ENCODE measurements at regions not wholly inside any gene's neighbourhood (a gene's known extent, or its start where the extent isn't known, plus 50 kb on each side); places are given as distances from the start of the nearest gene placed in this dataset.

DNA sequence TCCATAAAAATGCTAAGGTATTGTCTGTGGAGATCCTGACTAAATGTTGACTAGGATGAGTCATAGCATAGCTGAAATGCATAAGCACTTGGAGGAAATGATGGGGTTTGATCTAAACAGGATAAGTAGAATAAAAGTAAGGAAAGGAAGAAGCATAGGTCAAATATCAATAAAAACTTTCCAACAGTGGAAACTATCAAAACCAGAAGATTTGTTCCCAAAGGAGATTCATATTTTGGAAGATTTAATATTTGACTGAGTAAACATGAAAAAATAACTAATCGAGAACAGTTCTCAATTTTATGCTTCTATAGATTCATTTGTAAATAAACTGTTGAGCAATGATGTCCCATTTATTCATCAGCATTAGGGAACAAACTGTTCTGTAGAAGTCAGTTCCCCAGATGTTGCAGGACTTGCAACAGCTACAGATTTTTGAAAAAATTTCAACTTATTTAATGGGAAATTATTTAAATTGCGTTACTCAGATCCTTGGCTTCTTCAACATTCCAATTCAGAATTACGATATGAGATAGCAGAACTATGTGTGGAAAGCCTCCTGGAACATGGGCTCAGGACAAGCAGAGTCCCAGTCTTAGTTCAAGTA lies 133.7 kb upstream of the TBX18 start:
- H3K9me3 Mint-ChIP-seq (ENCODE audit: unreplicated experiment), result no peaks in the 10 kb centered on the region

DNA sequence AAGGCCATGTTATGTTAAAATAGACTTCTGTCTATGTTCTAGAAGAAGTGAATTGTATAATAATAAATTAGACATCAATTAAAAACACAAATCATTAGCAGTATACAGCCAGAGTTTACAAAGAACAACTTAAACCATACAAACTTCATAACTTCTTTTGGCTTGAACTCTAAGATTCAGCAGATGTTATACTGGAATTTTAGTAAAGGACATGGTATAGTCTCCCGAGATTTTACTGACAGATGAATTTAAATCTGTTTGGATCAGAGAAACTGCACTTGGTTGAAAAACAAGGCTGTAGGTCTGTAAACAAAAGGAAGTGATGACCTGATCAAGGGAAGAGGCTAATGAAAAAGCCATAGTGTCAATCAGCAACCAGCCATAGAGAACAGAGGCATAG lies 132.6 kb upstream of the TBX18 start:
- POLR2A ChIA-PET, result no interaction called here
- no TSS peak for BruUV-seq (replicated peaks)
- Histone ChIP-seq H3K4me1 (no peaks in the 10 kb centered on the region), H3K36me3 (ENCODE audit: control insufficient read depth, insufficient read depth, low read length) (no peaks in the 10 kb centered on the region), H3K9me3 (no peaks in the 10 kb centered on the region), H3K4me3 (ENCODE audit: low read depth, low read length) (no peak overlapping the region), H3K27me3 (replicated peaks; ENCODE audit: control insufficient read depth, insufficient read depth, low read length) (no peaks in the 10 kb centered on the region)
- Mint-ChIP-seq H3K4me3 (ENCODE audit: unreplicated experiment) (no peak overlapping the region), H3K36me3 (ENCODE audit: insufficient read depth, unreplicated experiment) (no peaks in the 10 kb centered on the region), H3K27me3 (ENCODE audit: insufficient read depth, unreplicated experiment) (peaks cover 3% of the 10 kb centered on the region), H3K9me3 (ENCODE audit: unreplicated experiment) (no peaks in the 10 kb centered on the region), H3K27ac (ENCODE audit: unreplicated experiment) (no peak overlapping the region), H3K4me1 (ENCODE audit: low read depth, unreplicated experiment) (no peaks in the 10 kb centered on the region)
- TF ChIP-seq, protein P1, sequence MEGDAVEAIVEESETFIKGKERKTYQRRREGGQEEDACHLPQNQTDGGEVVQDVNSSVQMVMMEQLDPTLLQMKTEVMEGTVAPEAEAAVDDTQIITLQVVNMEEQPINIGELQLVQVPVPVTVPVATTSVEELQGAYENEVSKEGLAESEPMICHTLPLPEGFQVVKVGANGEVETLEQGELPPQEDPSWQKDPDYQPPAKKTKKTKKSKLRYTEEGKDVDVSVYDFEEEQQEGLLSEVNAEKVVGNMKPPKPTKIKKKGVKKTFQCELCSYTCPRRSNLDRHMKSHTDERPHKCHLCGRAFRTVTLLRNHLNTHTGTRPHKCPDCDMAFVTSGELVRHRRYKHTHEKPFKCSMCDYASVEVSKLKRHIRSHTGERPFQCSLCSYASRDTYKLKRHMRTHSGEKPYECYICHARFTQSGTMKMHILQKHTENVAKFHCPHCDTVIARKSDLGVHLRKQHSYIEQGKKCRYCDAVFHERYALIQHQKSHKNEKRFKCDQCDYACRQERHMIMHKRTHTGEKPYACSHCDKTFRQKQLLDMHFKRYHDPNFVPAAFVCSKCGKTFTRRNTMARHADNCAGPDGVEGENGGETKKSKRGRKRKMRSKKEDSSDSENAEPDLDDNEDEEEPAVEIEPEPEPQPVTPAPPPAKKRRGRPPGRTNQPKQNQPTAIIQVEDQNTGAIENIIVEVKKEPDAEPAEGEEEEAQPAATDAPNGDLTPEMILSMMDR (IDR thresholded peaks at IDR 0.05; ENCODE audit: insufficient read depth in 1 of 2, low read depth in 1 of 2, low read length in 1 of 2, severe bottlenecking in 1 of 2, unreplicated experiment in 1 of 2), result no peak
- DNase-seq, result no peak
- CTCF ChIA-PET, result no interaction called here
- intact Hi-C loops (cut with micrococcal nuclease; ENCODE audit: unreplicated experiment), result no loop called here

More for the DNA sequence above, 133.7 kb upstream of the TBX18 start:
- POLR2A ChIA-PET, result interaction anchor here (0.5 kb wide), 1 partner anchor 369 kb away, joined by 4 read pairs; no protein-coding TSS in a partner anchor
- H3K9me3 ChIP-seq, result no peaks in the 10 kb centered on the region
- no peaks in the 10 kb centered on the region for H3K4me1 ChIP-seq
- no peak overlapping the region for H3K4me3 ChIP-seq (ENCODE audit: low read depth, low read length)
- peaks cover 3% of the 10 kb centered on the region for H3K27me3 Mint-ChIP-seq (ENCODE audit: insufficient read depth, unreplicated experiment)
- no peaks in the 10 kb centered on the region for H3K36me3 Mint-ChIP-seq (ENCODE audit: insufficient read depth, unreplicated experiment)
- intact Hi-C loops (cut with micrococcal nuclease; ENCODE audit: unreplicated experiment), result no loop called here
- H3K36me3 ChIP-seq (ENCODE audit: control insufficient read depth, insufficient read depth, low read length), result no peaks in the 10 kb centered on the region
- BruUV-seq (replicated peaks), result no TSS peak
- CTCF ChIA-PET, result no interaction called here
- TF ChIP-seq, protein P1 (IDR thresholded peaks at IDR 0.05; ENCODE audit: insufficient read depth in 1 of 2, low read depth in 1 of 2, low read length in 1 of 2, severe bottlenecking in 1 of 2, unreplicated experiment in 1 of 2), result no peak
- DNase-seq, result no peak
- H3K27me3 ChIP-seq (replicated peaks; ENCODE audit: control insufficient read depth, insufficient read depth, low read length), result no peaks in the 10 kb centered on the region
- no peak overlapping the region for H3K4me3 Mint-ChIP-seq (ENCODE audit: unreplicated experiment)
- H3K27ac Mint-ChIP-seq (ENCODE audit: unreplicated experiment), result no peak overlapping the region
- H3K4me1 Mint-ChIP-seq (ENCODE audit: low read depth, unreplicated experiment), result no peaks in the 10 kb centered on the region

DNA sequence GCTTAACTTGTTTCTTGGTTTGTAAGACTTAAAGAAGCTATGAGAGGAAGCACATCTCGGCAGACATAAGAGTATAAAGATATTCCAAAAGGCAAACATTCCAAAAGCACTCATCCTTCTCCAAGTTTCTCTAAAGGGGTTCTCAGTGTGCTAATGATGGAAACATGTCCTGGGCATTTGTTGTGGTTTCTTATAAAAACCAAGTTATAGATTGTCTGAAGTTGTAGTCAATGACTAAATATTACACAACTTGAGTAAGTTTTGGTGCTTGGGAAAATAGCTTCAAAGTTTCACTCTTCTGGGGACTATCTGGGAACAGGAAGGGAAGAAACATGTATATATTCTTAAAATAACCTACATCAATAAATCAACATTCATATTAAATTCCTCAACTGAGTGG lies 128.3 kb upstream of the TBX18 start:
- POLR2A ChIA-PET, result no interaction called here
- Histone ChIP-seq H3K9me3 (no peaks in the 10 kb centered on the region), H3K36me3 (ENCODE audit: control insufficient read depth, insufficient read depth, low read length) (no peaks in the 10 kb centered on the region), H3K4me3 (ENCODE audit: low read depth, low read length) (no peak overlapping the region), H3K27me3 (replicated peaks; ENCODE audit: control insufficient read depth, insufficient read depth, low read length) (no peaks in the 10 kb centered on the region), H3K4me1 (no peaks in the 10 kb centered on the region)
- Mint-ChIP-seq H3K27me3 (ENCODE audit: insufficient read depth, unreplicated experiment) (peaks cover 3% of the 10 kb centered on the region), H3K36me3 (ENCODE audit: insufficient read depth, unreplicated experiment) (no peaks in the 10 kb centered on the region), H3K9me3 (ENCODE audit: unreplicated experiment) (no peaks in the 10 kb centered on the region), H3K27ac (ENCODE audit: unreplicated experiment) (no peak overlapping the region), H3K4me1 (ENCODE audit: low read depth, unreplicated experiment) (no peaks in the 10 kb centered on the region), H3K4me3 (ENCODE audit: unreplicated experiment) (no peak overlapping the region)
- BruUV-seq (replicated peaks), result no TSS peak
- TF ChIP-seq, protein P1 (IDR thresholded peaks at IDR 0.05; ENCODE audit: insufficient read depth in 1 of 2, low read depth in 1 of 2, low read length in 1 of 2, severe bottlenecking in 1 of 2, unreplicated experiment in 1 of 2), result no peak
- intact Hi-C loops (cut with micrococcal nuclease; ENCODE audit: unreplicated experiment), result no loop called here
- DNase-seq, result no peak
- CTCF ChIA-PET, result no interaction called here
